GM12875 (cell line): ENCODE measurements at regions not wholly inside any gene's neighbourhood (a gene's known extent, or its start where the extent isn't known, plus 50 kb on each side); places are given as distances from the start of the nearest gene placed in this dataset.

Experiments
- H3K4me3 ChIP-seq: one replicate; pipeline ENCODE4 v1.5.1; 2011; ENCODE audit warnings: low read depth, low read length, control low read depth
- CTCF ChIP-seq: IDR thresholded peaks from 2 replicates; pipeline ENCODE4 v1.5.1; 2011; ENCODE audit warnings: low read depth, mild to moderate bottlenecking, control low read depth, inconsistent platforms, low read length, moderate library complexity, borderline replicate concordance; ENCODE audit not compliant: insufficient read depth

- TF ChIP-seq CTCF: no peak
- H3K4me3 ChIP-seq: no peak overlapping the region
These were observed 197.1 kb downstream of the ATP23 start for GRCh38 chr12:58138424-58138823.

- no peak overlapping the region for H3K4me3 ChIP-seq
- TF ChIP-seq CTCF: no peak
These were observed 198.5 kb downstream of the ATP23 start for GRCh38 chr12:58139894-58140293.

GRCh38 chr12:58140395-58140794 lies 199.0 kb downstream of the ATP23 start:
- no peak overlapping the region for H3K4me3 ChIP-seq
- TF ChIP-seq CTCF: no peak

GRCh38 chr12:58142991-58143390 lies 201.6 kb downstream of the ATP23 start:
- no peak overlapping the region for H3K4me3 ChIP-seq
- TF ChIP-seq CTCF: no peak

GRCh38 chr12:58143498-58143995 lies 202.2 kb downstream of the ATP23 start:
- TF ChIP-seq CTCF: no peak
- no peak overlapping the region for H3K4me3 ChIP-seq

GRCh38 chr12:58148405-58148804 lies 207.0 kb downstream of the ATP23 start:
- no peak overlapping the region for H3K4me3 ChIP-seq
- TF ChIP-seq CTCF: no peak

- no peak for TF ChIP-seq CTCF
- H3K4me3 ChIP-seq: no peak overlapping the region
These were observed 207.6 kb downstream of the ATP23 start for GRCh38 chr12:58148976-58149375.
